ENCODE measurements at regions not wholly inside any gene's neighbourhood (a gene's known extent, or its start where the extent isn't known, plus 50 kb on each side); places are given as distances from the start of the nearest gene placed in this dataset.
"Not testable (repeated sequence)": the region's sequence is repeated elsewhere in the genome, so short reads cannot be mapped to it uniquely, and the experiment has no call there.

GRCh38 chr6:164057876-164058275 lies 643.4 kb downstream of the QKI start:
- no peak for DNase-seq

GRCh38 chr6:164051427-164051826 lies 636.9 kb downstream of the QKI start:
- DNase-seq, result no peak

GRCh38 chr6:164049517-164049988 lies 635.0 kb downstream of the QKI start:
- no peak for DNase-seq

GRCh38 chr6:164048840-164049516 lies 634.5 kb downstream of the QKI start:
- DNase-seq, result no peak

GRCh38 chr6:164045082-164045481 lies 630.6 kb downstream of the QKI start:
- peak; percentile 72 for DNase-seq

- DNase-seq, result not testable (repeated sequence)
Measured at GRCh38 chr6:164043656-164044055, 629.1 kb downstream of the QKI start.

GRCh38 chr6:164042212-164042611 lies 627.7 kb downstream of the QKI start:
- no peak for DNase-seq

- no peak for DNase-seq
Measured at GRCh38 chr6:164040994-164041393, 626.5 kb downstream of the QKI start.

GRCh38 chr6:164039954-164040375 lies 625.4 kb downstream of the QKI start:
- DNase-seq, result peak; percentile 55

- peak; percentile 15 for DNase-seq
Measured at GRCh38 chr6:164037171-164037870, 622.8 kb downstream of the QKI start.

- DNase-seq, result no peak
Measured at GRCh38 chr6:164035900-164036485, 621.5 kb downstream of the QKI start.

- DNase-seq, result no peak
Measured at GRCh38 chr6:164034602-164035140, 620.2 kb downstream of the QKI start.

- DNase-seq, result no peak
Measured at GRCh38 chr6:164025180-164025579, 610.7 kb downstream of the QKI start.

- no peak for DNase-seq
Measured at GRCh38 chr6:164023535-164023934, 609.0 kb downstream of the QKI start.

- DNase-seq, result no peak
Measured at GRCh38 chr6:164022632-164023031, 608.1 kb downstream of the QKI start.

- no peak for DNase-seq
Measured at GRCh38 chr6:164021589-164022250, 607.2 kb downstream of the QKI start.

GRCh38 chr6:164020142-164020541 lies 605.6 kb downstream of the QKI start:
- no peak for DNase-seq

- no peak for DNase-seq
Measured at GRCh38 chr6:164018133-164018532, 603.6 kb downstream of the QKI start.

- no peak for DNase-seq
Measured at GRCh38 chr6:164016056-164016455, 601.5 kb downstream of the QKI start.

GRCh38 chr6:164015088-164015484 lies 600.6 kb downstream of the QKI start:
- no peak for DNase-seq

GRCh38 chr6:164014346-164015087 lies 600.0 kb downstream of the QKI start:
- no peak for DNase-seq

- DNase-seq, result no peak
Measured at GRCh38 chr6:164013480-164014208, 599.1 kb downstream of the QKI start.
